ENCODE measurements at regions not wholly inside any gene's neighbourhood (a gene's known extent, or its start where the extent isn't known, plus 50 kb on each side); places are given as distances from the start of the nearest gene placed in this dataset.

DNA sequence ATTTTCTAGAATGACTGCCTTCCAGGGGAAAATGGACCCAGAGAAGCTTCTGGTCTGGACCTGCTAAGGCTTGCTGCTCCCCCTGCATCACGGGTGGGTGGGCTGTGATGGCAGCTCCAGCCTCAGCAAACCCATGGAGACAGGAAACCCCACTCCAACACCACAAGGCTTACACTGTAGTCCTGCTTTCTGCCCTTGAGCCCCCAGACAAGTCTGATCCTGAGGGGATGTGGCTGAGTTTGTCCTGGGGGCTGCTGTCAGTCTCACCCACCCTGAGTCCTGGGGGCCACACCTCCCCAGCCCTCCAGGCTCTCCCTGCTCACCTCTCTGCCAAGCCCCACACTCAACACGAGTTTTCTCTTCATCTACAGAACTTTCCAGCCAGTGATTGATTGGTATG is 279.4 kb downstream of the EIPR1 start:
- Mint-ChIP-seq H3K9me3 (ENCODE audit: low read depth) (peaks cover 2% of the 10 kb centered on the region), H3K36me3 (ENCODE audit: insufficient read depth) (no peaks in the 10 kb centered on the region), H3K27ac (no peak overlapping the region), H3K4me1 (ENCODE audit: low read depth) (peaks cover 10% of the 10 kb centered on the region), H3K27me3 (no peaks in the 10 kb centered on the region), H3K4me3 (ENCODE audit: low read depth) (no peak overlapping the region)
- DNase-seq (ENCODE audit: low spot score, unreplicated experiment), result no peak
- TF ChIP-seq, protein P1, sequence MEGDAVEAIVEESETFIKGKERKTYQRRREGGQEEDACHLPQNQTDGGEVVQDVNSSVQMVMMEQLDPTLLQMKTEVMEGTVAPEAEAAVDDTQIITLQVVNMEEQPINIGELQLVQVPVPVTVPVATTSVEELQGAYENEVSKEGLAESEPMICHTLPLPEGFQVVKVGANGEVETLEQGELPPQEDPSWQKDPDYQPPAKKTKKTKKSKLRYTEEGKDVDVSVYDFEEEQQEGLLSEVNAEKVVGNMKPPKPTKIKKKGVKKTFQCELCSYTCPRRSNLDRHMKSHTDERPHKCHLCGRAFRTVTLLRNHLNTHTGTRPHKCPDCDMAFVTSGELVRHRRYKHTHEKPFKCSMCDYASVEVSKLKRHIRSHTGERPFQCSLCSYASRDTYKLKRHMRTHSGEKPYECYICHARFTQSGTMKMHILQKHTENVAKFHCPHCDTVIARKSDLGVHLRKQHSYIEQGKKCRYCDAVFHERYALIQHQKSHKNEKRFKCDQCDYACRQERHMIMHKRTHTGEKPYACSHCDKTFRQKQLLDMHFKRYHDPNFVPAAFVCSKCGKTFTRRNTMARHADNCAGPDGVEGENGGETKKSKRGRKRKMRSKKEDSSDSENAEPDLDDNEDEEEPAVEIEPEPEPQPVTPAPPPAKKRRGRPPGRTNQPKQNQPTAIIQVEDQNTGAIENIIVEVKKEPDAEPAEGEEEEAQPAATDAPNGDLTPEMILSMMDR (IDR thresholded peaks at IDR 0.05; ENCODE audit: unreplicated experiment), result no peak

DNA sequence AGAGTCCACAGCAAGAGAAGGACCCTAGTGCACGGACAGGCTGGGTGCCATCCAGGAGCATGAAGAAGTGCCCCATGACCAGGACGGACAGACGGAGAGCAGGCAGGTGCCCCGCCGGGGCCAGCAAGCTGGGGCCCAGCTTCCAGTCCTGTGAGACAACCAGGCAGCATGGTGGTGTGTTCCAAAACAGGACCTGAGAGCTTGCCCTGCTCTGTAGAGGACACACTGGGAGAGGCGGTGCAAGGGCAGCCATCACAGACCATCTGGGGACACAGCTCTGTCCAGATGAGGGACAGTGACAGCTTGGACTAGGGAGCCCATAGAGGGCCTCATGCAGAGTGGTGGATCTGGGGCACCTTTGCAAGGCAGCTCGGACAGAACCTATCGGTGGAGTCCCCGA is 279.8 kb downstream of the EIPR1 start:
- peaks cover 2% of the 10 kb centered on the region for H3K9me3 Mint-ChIP-seq (ENCODE audit: low read depth)
- TF ChIP-seq, protein P1 (IDR thresholded peaks at IDR 0.05; ENCODE audit: unreplicated experiment), result no peak
- H3K27me3 Mint-ChIP-seq, result no peaks in the 10 kb centered on the region
- H3K36me3 Mint-ChIP-seq (ENCODE audit: insufficient read depth), result no peaks in the 10 kb centered on the region
- H3K4me3 Mint-ChIP-seq (ENCODE audit: low read depth), result no peak overlapping the region
- H3K27ac Mint-ChIP-seq, result no peak overlapping the region
- no peak for DNase-seq (ENCODE audit: low spot score, unreplicated experiment)
- peaks cover 10% of the 10 kb centered on the region for H3K4me1 Mint-ChIP-seq (ENCODE audit: low read depth)

DNA sequence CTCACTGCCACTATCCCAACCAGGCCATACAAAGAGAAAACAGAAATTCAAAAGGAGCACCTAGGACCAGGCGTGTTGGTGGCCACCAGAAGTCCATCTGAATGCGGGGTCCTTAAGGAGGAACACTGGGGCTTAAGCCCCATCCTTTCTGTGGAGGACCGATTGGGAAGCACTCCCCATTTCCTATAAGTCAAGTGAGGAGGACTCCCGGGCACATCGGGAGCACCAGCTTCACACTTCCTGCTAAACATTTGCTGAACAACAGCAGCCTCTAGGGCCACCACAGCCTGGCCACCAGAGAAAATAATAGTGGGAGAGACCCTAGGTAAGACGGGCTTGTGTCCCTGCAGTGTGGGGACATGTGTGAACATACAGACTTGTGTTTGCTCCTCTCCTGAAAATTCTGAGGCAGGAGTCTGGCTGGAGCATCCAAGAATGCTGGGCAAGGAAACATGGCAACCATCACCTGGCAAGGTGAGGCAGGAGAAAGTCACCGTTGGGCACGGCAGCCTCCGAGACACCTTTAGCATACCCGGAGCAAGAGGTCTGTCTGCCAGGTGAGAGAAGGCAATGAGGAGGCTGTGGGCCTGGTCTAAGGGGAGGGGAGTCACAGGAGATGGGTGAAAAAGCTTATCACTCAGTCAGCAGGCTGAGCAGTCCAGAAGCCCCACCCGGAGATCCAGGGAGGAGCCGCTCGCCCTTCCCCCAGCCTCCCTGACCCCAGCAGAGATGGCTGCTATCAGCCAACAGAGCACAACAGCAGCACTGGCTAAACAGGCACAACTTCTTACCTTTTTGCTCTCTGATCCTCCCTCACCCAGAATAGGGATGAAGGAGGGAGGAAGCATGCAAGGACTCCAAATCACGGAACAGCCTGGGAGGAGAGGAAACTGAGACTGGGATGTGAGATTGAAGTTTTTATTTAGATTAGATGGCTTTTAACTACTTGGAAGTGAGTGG is 282.3 kb downstream of the EIPR1 start:
- Mint-ChIP-seq H3K4me3 (ENCODE audit: low read depth) (no peak overlapping the region), H3K27me3 (no peaks in the 10 kb centered on the region), H3K4me1 (ENCODE audit: low read depth) (peaks cover 10% of the 10 kb centered on the region), H3K27ac (no peak overlapping the region), H3K36me3 (ENCODE audit: insufficient read depth) (no peaks in the 10 kb centered on the region), H3K9me3 (ENCODE audit: low read depth) (peaks cover 2% of the 10 kb centered on the region)
- TF ChIP-seq, protein P1 (IDR thresholded peaks at IDR 0.05; ENCODE audit: unreplicated experiment), result no peak
- DNase-seq (ENCODE audit: low spot score, unreplicated experiment), result no peak

DNA sequence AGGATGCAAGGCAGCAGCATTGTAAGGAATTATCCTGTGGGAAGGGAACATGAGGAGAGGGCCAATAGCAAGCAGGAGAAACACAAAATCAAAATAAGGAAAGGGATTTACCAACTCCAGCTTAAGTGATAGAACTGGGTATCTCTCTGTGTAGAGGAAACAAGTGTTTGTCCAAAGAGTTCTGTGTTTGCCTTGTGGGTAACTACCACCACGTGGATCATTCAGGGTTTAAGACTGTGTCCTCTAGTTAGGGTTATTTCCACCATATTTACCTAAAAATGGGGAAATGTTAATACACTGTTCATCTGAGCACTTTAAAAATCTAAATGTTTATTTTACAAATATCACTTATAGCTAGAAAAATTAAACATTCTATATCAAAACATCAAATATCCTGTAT is 283.3 kb downstream of the EIPR1 start:
- peaks cover 5% of the 10 kb centered on the region for H3K9me3 Mint-ChIP-seq (ENCODE audit: low read depth)
- H3K27ac Mint-ChIP-seq, result no peak overlapping the region
- TF ChIP-seq, protein P1 (IDR thresholded peaks at IDR 0.05; ENCODE audit: unreplicated experiment), result no peak

DNA sequence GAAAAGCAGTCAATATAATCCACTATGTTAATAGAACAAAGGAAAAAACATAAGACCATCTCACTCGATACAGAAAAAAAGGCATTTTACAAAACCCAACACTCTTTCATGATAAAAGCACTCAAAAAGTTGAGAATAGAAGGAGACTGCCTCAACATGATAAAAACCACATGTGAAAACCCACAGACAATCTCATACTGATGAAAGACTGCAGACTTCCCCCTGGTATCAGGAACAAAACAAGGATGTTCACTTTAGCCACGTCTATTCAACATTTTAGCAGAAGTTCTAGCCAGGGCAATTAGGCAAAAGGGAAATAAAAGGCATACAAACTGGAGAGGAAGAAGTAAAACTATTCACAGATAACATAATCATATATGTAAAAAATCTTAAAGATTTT is 285.9 kb downstream of the EIPR1 start:
- no peak for DNase-seq (ENCODE audit: low spot score, unreplicated experiment)
- Mint-ChIP-seq H3K9me3 (ENCODE audit: low read depth) (peaks cover 6% of the 10 kb centered on the region), H3K27me3 (no peaks in the 10 kb centered on the region), H3K36me3 (ENCODE audit: insufficient read depth) (no peaks in the 10 kb centered on the region), H3K27ac (no peak overlapping the region), H3K4me3 (ENCODE audit: low read depth) (no peak overlapping the region), H3K4me1 (ENCODE audit: low read depth) (peaks cover 3% of the 10 kb centered on the region)
- TF ChIP-seq, protein P1 (IDR thresholded peaks at IDR 0.05; ENCODE audit: unreplicated experiment), result no peak

More for the DNA sequence above, 283.3 kb downstream of the EIPR1 start:
- Mint-ChIP-seq H3K36me3 (ENCODE audit: insufficient read depth) (no peaks in the 10 kb centered on the region), H3K4me3 (ENCODE audit: low read depth) (no peak overlapping the region), H3K27me3 (no peaks in the 10 kb centered on the region), H3K4me1 (ENCODE audit: low read depth) (peaks cover 10% of the 10 kb centered on the region)
- DNase-seq (ENCODE audit: low spot score, unreplicated experiment), result no peak

Measured in progenitor cell of endocrine pancreas (in vitro differentiated cells).